Gastrocnemius medialis (tissue), 4 donors: ENCODE measurements at regions not wholly inside any gene's neighbourhood (a gene's known extent, or its start where the extent isn't known, plus 50 kb on each side); places are given as distances from the start of the nearest gene placed in this dataset.

Experiments
- ATAC-seq, 2 donors: fragments of 150-250 bp; one replicate each; pipeline ENCODE4 v1.9.1; 2016
- DNase-seq, 2 donors: peaks; one replicate each; pipeline ENCODE4 v3.0.0-alpha.2; 2019
- H3K27ac ChIP-seq, 4 donors: fragments of 200-600 bp; sonication (generic); 1 replicate in 1 of 4; 2 replicates in 3 of 4; pipeline ENCODE4 v1.5.1; 2016 to 2018; ENCODE audit warnings: mild to moderate bottlenecking in 2 of 4, moderate library complexity in 1 of 4
- H3K27me3 ChIP-seq, 3 donors: fragments of 200-600 bp; sonication (generic) in 2 of 3; 1 replicate in 1 of 3; 2 replicates in 2 of 3; pipeline versions ENCODE4 v1.5.1 to v1.6.0; 2016 to 2019; ENCODE audit warnings: mild to moderate bottlenecking in 1 of 3, moderate library complexity in 1 of 3
- H3K36me3 ChIP-seq, 2 donors: fragments of 200-600 bp; sonication (generic) in 1 of 2; one replicate each; pipeline ENCODE4 v1.5.1; 2017 to 2018
- H3K4me1 ChIP-seq, 2 donors: fragments of 200-600 bp; sonication (generic) in 1 of 2; one replicate each; pipeline ENCODE4 v1.5.1; 2016 to 2017; ENCODE audit warnings: mild to moderate bottlenecking in 2 of 2
- H3K4me3 ChIP-seq, 4 donors: fragments of 200-600 bp; sonication (generic) in 3 of 4; 1 replicate in 1 of 4; 2 replicates in 3 of 4; pipeline ENCODE4 v1.5.1; 2016 to 2019; ENCODE audit warnings: mild to moderate bottlenecking in 2 of 4
- H3K9me3 ChIP-seq, 3 donors: fragments of 200-600 bp; sonication (generic) in 2 of 3; 1 replicate in 1 of 3; 2 replicates in 2 of 3; pipeline ENCODE4 v1.5.1; 2016 to 2019
- CTCF ChIP-seq, 5 experiments: fragments of 450-650 bp in 3 of 5; fragments of 200-600 bp in 2 of 5; sonication (generic) in 2 of 5; IDR thresholded peaks in 4 of 5; conservative IDR thresholded peaks in 1 of 5; 1 replicate in 4 of 5; 2 replicates in 1 of 5; pipeline ENCODE4 v1.5.1; 2016 to 2019; ENCODE audit warnings: antibody characterized with exemption in 5 of 5, mild to moderate bottlenecking in 3 of 5, moderate library complexity in 3 of 5
- POLR2A ChIP-seq, 2 donors: fragments of 450-650 bp; IDR thresholded peaks; one replicate each; pipeline ENCODE4 v1.6.1; 2017; ENCODE audit warnings: antibody characterized with exemption in 2 of 2, mild to moderate bottlenecking in 2 of 2, moderate library complexity in 2 of 2
- in situ Hi-C, 4 donors: fragments of 200-750 bp; cut with MboI; loops; one replicate each; pipeline versions ENCODE4 v1.15.0 to v1.8.0; 2017; ENCODE audit warnings: low sequenced_read_pairs in 4 of 4
- intact Hi-C: fragments of 100-400 bp; cut with DNase I; formaldehyde crosslinking; loops from one replicate; pipeline ENCODE4 v1.15.1; 2023; ENCODE audit warnings: low total_unique reads

GRCh38 chr4:54793856-54794422 lies 136.2 kb downstream of the KIT start:
- Histone ChIP-seq H3K27ac (no peak overlapping the region), H3K4me1 (no peaks in the 10 kb centered on the region), H3K36me3 (no peaks in the 10 kb centered on the region), H3K27me3 (no peaks in the 10 kb centered on the region), H3K9me3 (no peaks in the 10 kb centered on the region), H3K4me3 (no peak overlapping the region)
- in situ Hi-C loops, result no loop called here
- TF ChIP-seq CTCF (IDR thresholded peaks at IDR 0.05 in 4 of 5, conservative IDR thresholded peaks at IDR 0.05 in 1 of 5) (no peak), POLR2A (IDR thresholded peaks at IDR 0.05) (no peak)
- ATAC-seq, result no peak
- intact Hi-C loops, result no loop called here
- DNase-seq, result no peak
